Activated naive CD4-positive, alpha-beta T cell treated with anti-CD3 and anti-CD28 coated beads, Interleukin-2, amount 10 ng/mL, durations not matched to agents 7 days and 5 days (primary cell): ENCODE measurements at regions not wholly inside any gene's neighbourhood (a gene's known extent, or its start where the extent isn't known, plus 50 kb on each side); places are given as distances from the start of the nearest gene placed in this dataset.
"Not testable (repeated sequence)": the region's sequence is repeated elsewhere in the genome, so short reads cannot be mapped to it uniquely, and the experiment has no call there.

ENCODE experiments used
- CTCF ChIA-PET: fragments of 350-600 bp; sonication (Branson Sonifier 250); formaldehyde crosslinking; loops from one replicate; lab custom pipeline; 2021; ENCODE audit warnings: antibody characterized with exemption; lab: Charles Lee
- DNase-seq: peaks from one replicate; pipeline ENCODE4 v3.0.0-alpha.2; 2020
- H3K27ac Mint-ChIP-seq: one replicate; pipeline ENCODE4 v1.8.0; 2021; ENCODE audit warnings: mild to moderate bottlenecking, moderate library complexity, mixed read lengths
- H3K27me3 Mint-ChIP-seq: one replicate; pipeline ENCODE4 v1.8.0; 2021; ENCODE audit warnings: mild to moderate bottlenecking, mixed read lengths
- H3K36me3 Mint-ChIP-seq: one replicate; pipeline ENCODE4 v1.8.0; 2021; ENCODE audit warnings: mixed read lengths
- H3K4me1 Mint-ChIP-seq: one replicate; pipeline ENCODE4 v1.8.0; 2021; ENCODE audit warnings: mixed read lengths
- H3K4me3 Mint-ChIP-seq: one replicate; pipeline ENCODE4 v1.8.0; 2021; ENCODE audit warnings: mild to moderate bottlenecking, moderate library complexity, mixed read lengths
- H3K9me3 Mint-ChIP-seq: one replicate; pipeline ENCODE4 v1.8.0; 2021; ENCODE audit warnings: mixed read lengths

GRCh38 chr7:6990426-6991152, 164.5 kb upstream of the CCZ1B start:
- H3K36me3 Mint-ChIP-seq, H3K4me3 Mint-ChIP-seq, CTCF ChIA-PET, H3K27me3 Mint-ChIP-seq, DNase-seq, H3K27ac Mint-ChIP-seq, H3K9me3 Mint-ChIP-seq: not testable (repeated sequence)
- H3K4me1 Mint-ChIP-seq = peaks cover 15% of the 10 kb centered on the region

GRCh38 chr7:6991169-6991611, 165.1 kb upstream of the CCZ1B start:
- H3K9me3 Mint-ChIP-seq, H3K27ac Mint-ChIP-seq, H3K27me3 Mint-ChIP-seq, CTCF ChIA-PET, H3K36me3 Mint-ChIP-seq, H3K4me3 Mint-ChIP-seq: not testable (repeated sequence)
- H3K4me1 Mint-ChIP-seq = peaks cover 15% of the 10 kb centered on the region
- peak; percentile 59 for DNase-seq

GRCh38 chr7:6991686-6992085, 165.6 kb upstream of the CCZ1B start:
- H3K27me3 Mint-ChIP-seq, CTCF ChIA-PET, H3K36me3 Mint-ChIP-seq, H3K4me3 Mint-ChIP-seq, DNase-seq, H3K9me3 Mint-ChIP-seq, H3K27ac Mint-ChIP-seq: not testable (repeated sequence)
- peaks cover 15% of the 10 kb centered on the region for H3K4me1 Mint-ChIP-seq

GRCh38 chr7:6992133-6992532, 166.1 kb upstream of the CCZ1B start:
- H3K27me3 Mint-ChIP-seq, DNase-seq, H3K36me3 Mint-ChIP-seq, CTCF ChIA-PET, H3K9me3 Mint-ChIP-seq, H3K27ac Mint-ChIP-seq, H3K4me3 Mint-ChIP-seq: not testable (repeated sequence)
- peaks cover 15% of the 10 kb centered on the region for H3K4me1 Mint-ChIP-seq

GRCh38 chr7:6995026-6995425, 169.0 kb upstream of the CCZ1B start:
- H3K36me3 Mint-ChIP-seq, H3K4me3 Mint-ChIP-seq, CTCF ChIA-PET, H3K27ac Mint-ChIP-seq, H3K27me3 Mint-ChIP-seq, H3K9me3 Mint-ChIP-seq, DNase-seq: not testable (repeated sequence)
- H3K4me1 Mint-ChIP-seq = peaks cover 15% of the 10 kb centered on the region

GRCh38 chr7:6995493-6996289, 169.6 kb upstream of the CCZ1B start:
- H3K27me3 Mint-ChIP-seq = not testable (repeated sequence)

GRCh38 chr7:6999067-6999666, 173.1 kb upstream of the CCZ1B start:
- H3K27ac Mint-ChIP-seq, H3K36me3 Mint-ChIP-seq, H3K27me3 Mint-ChIP-seq, H3K4me1 Mint-ChIP-seq, DNase-seq, H3K9me3 Mint-ChIP-seq, CTCF ChIA-PET, H3K4me3 Mint-ChIP-seq: not testable (repeated sequence)

More at GRCh38 chr7:6995493-6996289, 169.6 kb upstream of the CCZ1B start:
- H3K36me3 Mint-ChIP-seq, DNase-seq, CTCF ChIA-PET, H3K9me3 Mint-ChIP-seq, H3K4me3 Mint-ChIP-seq, H3K27ac Mint-ChIP-seq: not testable (repeated sequence)
- peaks cover 11% of the 10 kb centered on the region for H3K4me1 Mint-ChIP-seq

- H3K4me1 Mint-ChIP-seq = no peaks in the 10 kb centered on the region
- CTCF ChIA-PET = no interaction called here
- H3K27me3 Mint-ChIP-seq = peaks cover 7% of the 10 kb centered on the region
- H3K36me3 Mint-ChIP-seq = no peaks in the 10 kb centered on the region
- H3K27ac Mint-ChIP-seq = no peak overlapping the region
- H3K4me3 Mint-ChIP-seq = no peak overlapping the region
- H3K9me3 Mint-ChIP-seq = peaks cover 5% of the 10 kb centered on the region
- DNase-seq = no peak
These were observed 176.5 kb upstream of the CCZ1B start for GRCh38 chr7:7002418-7003062.

- CTCF ChIA-PET = no interaction called here
- Mint-ChIP-seq H3K27me3 (peaks cover 7% of the 10 kb centered on the region), H3K4me1 (no peaks in the 10 kb centered on the region)
These were observed 177.0 kb upstream of the C1GALT1 start for GRCh38 chr7:7005303-7005702.

GRCh38 chr7:7005949-7006348, 176.4 kb upstream of the C1GALT1 start:
- not testable (repeated sequence) for H3K9me3 Mint-ChIP-seq

More at GRCh38 chr7:7005303-7005702, 177.0 kb upstream of the C1GALT1 start:
- DNase-seq = no peak
- Mint-ChIP-seq H3K36me3 (no peaks in the 10 kb centered on the region), H3K4me3 (no peak overlapping the region), H3K27ac (no peak overlapping the region), H3K9me3 (no peaks in the 10 kb centered on the region)

GRCh38 chr7:7011241-7011640, 171.1 kb upstream of the C1GALT1 start:
- H3K27me3 Mint-ChIP-seq, CTCF ChIA-PET, DNase-seq, H3K4me3 Mint-ChIP-seq, H3K27ac Mint-ChIP-seq, H3K36me3 Mint-ChIP-seq, H3K4me1 Mint-ChIP-seq, H3K9me3 Mint-ChIP-seq: not testable (repeated sequence)

More at GRCh38 chr7:7005949-7006348, 176.4 kb upstream of the C1GALT1 start:
- DNase-seq, H3K4me1 Mint-ChIP-seq, H3K4me3 Mint-ChIP-seq, H3K27me3 Mint-ChIP-seq, CTCF ChIA-PET, H3K27ac Mint-ChIP-seq, H3K36me3 Mint-ChIP-seq: not testable (repeated sequence)

GRCh38 chr7:7011751-7012150, 170.6 kb upstream of the C1GALT1 start:
- H3K27me3 Mint-ChIP-seq, H3K27ac Mint-ChIP-seq, DNase-seq, H3K4me3 Mint-ChIP-seq, CTCF ChIA-PET, H3K4me1 Mint-ChIP-seq, H3K36me3 Mint-ChIP-seq, H3K9me3 Mint-ChIP-seq: not testable (repeated sequence)

GRCh38 chr7:7014827-7015595, 167.3 kb upstream of the C1GALT1 start:
- H3K9me3 Mint-ChIP-seq = no peaks in the 10 kb centered on the region
- CTCF ChIA-PET = no interaction called here
- no peak overlapping the region for H3K4me3 Mint-ChIP-seq
- H3K4me1 Mint-ChIP-seq = no peaks in the 10 kb centered on the region
- peaks cover 6% of the 10 kb centered on the region for H3K27me3 Mint-ChIP-seq
- DNase-seq = no peak
- no peak overlapping the region for H3K27ac Mint-ChIP-seq
- H3K36me3 Mint-ChIP-seq = no peaks in the 10 kb centered on the region
